Stomach (tissue), 8 donors: ENCODE measurements at regions not wholly inside any gene's neighbourhood (a gene's known extent, or its start where the extent isn't known, plus 50 kb on each side); places are given as distances from the start of the nearest gene placed in this dataset.
A peak's percentile ranks its signal among the peaks of the same experiment; 100 is the strongest.

ENCODE experiments used
- DNase-seq, 2 donors: peaks; one replicate each; pipeline versions ENCODE4 v3.0.0 to v3.0.0-alpha.2; 2013 to 2019
- H3K27ac ChIP-seq, 5 donors: fragments of 200-600 bp in 4 of 5; sonication (generic) in 4 of 5; one replicate each; pipeline ENCODE4 v1.5.1; 2013 to 2019; ENCODE audit warnings: mild to moderate bottlenecking in 1 of 5, moderate library complexity in 1 of 5
- H3K27me3 ChIP-seq, 3 donors: fragments of 200-600 bp; sonication (generic); one replicate each; pipeline ENCODE4 v1.5.1; 2017 to 2019; ENCODE audit warnings: mixed run types in 1 of 3
- H3K36me3 ChIP-seq, 4 donors: fragments of 200-600 bp; sonication (generic); 1 replicate in 3 of 4; 2 replicates in 1 of 4; pipeline ENCODE4 v1.5.1; 2016 to 2019
- H3K4me1 ChIP-seq, 4 donors: fragments of 200-600 bp; sonication (generic); one replicate each; pipeline ENCODE4 v1.5.1; 2016 to 2019
- H3K4me3 ChIP-seq, 4 donors: fragments of 200-600 bp; sonication (generic) in 3 of 4; one replicate each; pipeline ENCODE4 v1.5.1; 2016 to 2019; ENCODE audit warnings: mild to moderate bottlenecking in 1 of 4
- H3K9me3 ChIP-seq, 4 donors: fragments of 200-600 bp; sonication (generic); one replicate each; pipeline ENCODE4 v1.5.1; 2016 to 2019
- EP300 ChIP-seq: sonication (generic); formaldehyde crosslinking; IDR thresholded peaks from one replicate; pipeline ENCODE4 v1.6.1; 2017; ENCODE audit warnings: antibody characterized with exemption
- POLR2A ChIP-seq, 4 donors: fragments of 450-650 bp; IDR thresholded peaks; one replicate each; pipeline ENCODE4 v1.6.1; 2016; ENCODE audit warnings: antibody characterized with exemption in 4 of 4, control low read depth in 2 of 4, mild to moderate bottlenecking in 1 of 4, moderate library complexity in 1 of 4
- POLR2AphosphoS5 ChIP-seq, 3 donors: sonication (generic); formaldehyde crosslinking; IDR thresholded peaks; one replicate each; pipeline ENCODE4 v1.6.1; 2016; ENCODE audit warnings: antibody characterized with exemption in 3 of 3
- WGBS, 5 donors: extraction: QIAGEN DNeasy Blood & Tissue Kit in 3 of 5; methylation state at CpG; one replicate each; pipeline versions ENCODE4 v1.1.5 to v1.1.7; 2013 to 2018; 5-methylcytosine and 5-hydroxymethylcytosine counted together
- intact Hi-C: fragments of 100-400 bp; cut with DNase I; formaldehyde crosslinking; loops from one replicate; pipeline ENCODE4 v1.15.1; 2023; ENCODE audit warnings: low total_unique reads
- TF ChIP-seq, protein P1 (sequence below), 7 experiments: fragments of 450-650 bp in 4 of 7; fragments of 200-600 bp in 3 of 7; sonication (generic) in 3 of 7; IDR thresholded peaks; one replicate each; pipeline ENCODE4 v1.5.1; 2016 to 2019; ENCODE audit warnings: antibody characterized with exemption in 7 of 7, control low read depth in 2 of 7, mild to moderate bottlenecking in 1 of 7
- donor health status: healthy with polysubstance abuse.
- donor health status: Bipolar disorder and iron deficiency.
- donor health status: healthy.

DNA sequence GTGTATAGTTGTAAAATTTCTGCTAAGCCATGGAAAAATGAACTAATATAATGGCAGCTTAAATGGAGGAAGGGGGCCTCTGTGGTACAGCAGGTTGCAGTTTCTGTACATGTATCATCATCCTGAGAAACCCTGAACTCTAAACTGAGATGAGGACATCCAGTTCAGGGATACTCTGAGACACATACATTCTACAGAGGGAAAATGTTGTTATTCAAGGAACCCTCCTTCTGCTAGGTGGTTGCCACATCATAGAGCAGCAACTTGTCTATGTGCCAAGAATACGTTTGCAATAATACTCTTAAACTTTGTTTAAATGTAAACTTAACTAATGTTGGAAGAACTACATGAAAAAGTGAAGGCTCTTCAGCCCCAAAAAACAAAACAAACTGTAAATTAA is 1310.8 kb upstream of the WWC1 start:
- peak overlapping the region in 1 of 5 donors; percentile 61 for H3K27ac ChIP-seq
- 15 to 34% (median 19%) methylated on average over 1 of the region's 1 CpG for WGBS, 5 donors
- H3K27me3 ChIP-seq = peaks cover 0 to 26% (median 6%) of the 10 kb centered on the region in 3 donors
- no peak for DNase-seq
- H3K4me3 ChIP-seq = peak overlapping the region in 1 of 4 donors; percentile 54
- intact Hi-C loops = no loop called here
- H3K9me3 ChIP-seq = no peaks in the 10 kb centered on the region
- H3K4me1 ChIP-seq = peaks cover 5 to 40% (median 21%) of the 10 kb centered on the region in 4 donors
- TF ChIP-seq, protein P1, sequence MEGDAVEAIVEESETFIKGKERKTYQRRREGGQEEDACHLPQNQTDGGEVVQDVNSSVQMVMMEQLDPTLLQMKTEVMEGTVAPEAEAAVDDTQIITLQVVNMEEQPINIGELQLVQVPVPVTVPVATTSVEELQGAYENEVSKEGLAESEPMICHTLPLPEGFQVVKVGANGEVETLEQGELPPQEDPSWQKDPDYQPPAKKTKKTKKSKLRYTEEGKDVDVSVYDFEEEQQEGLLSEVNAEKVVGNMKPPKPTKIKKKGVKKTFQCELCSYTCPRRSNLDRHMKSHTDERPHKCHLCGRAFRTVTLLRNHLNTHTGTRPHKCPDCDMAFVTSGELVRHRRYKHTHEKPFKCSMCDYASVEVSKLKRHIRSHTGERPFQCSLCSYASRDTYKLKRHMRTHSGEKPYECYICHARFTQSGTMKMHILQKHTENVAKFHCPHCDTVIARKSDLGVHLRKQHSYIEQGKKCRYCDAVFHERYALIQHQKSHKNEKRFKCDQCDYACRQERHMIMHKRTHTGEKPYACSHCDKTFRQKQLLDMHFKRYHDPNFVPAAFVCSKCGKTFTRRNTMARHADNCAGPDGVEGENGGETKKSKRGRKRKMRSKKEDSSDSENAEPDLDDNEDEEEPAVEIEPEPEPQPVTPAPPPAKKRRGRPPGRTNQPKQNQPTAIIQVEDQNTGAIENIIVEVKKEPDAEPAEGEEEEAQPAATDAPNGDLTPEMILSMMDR (IDR thresholded peaks at IDR 0.05) = no peak
- TF ChIP-seq EP300 (no peak), POLR2AphosphoS5 (IDR thresholded peaks at IDR 0.05) (no peak), POLR2A (IDR thresholded peaks at IDR 0.05) (no peak)
- no peaks in the 10 kb centered on the region for H3K36me3 ChIP-seq

DNA sequence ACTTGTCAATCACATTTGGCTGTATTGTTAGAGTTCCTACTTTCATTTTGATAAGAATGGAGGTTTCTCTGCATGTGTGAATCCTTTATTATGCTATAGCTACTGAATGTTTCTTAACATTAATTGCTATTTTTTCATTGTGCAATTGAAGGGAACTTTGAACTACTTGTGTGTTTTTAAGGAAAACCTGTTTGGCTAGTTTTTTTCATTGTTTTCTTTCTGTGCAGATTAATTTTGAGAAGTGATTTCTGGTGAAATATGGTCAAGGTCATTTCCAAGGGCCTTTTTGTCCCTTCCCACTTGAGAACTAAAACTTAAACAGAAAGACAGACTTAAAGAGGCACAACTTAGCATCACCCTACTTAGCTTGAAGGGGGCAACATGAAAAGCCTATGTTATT is 1309.2 kb upstream of the WWC1 start:
- Histone ChIP-seq H3K4me3 (peak overlapping the region in 1 of 4 donors; percentile 11), H3K9me3 (no peaks in the 10 kb centered on the region), H3K36me3 (no peaks in the 10 kb centered on the region), H3K27ac (peak overlapping the region in 1 of 5 donors; percentile 61), H3K27me3 (peaks cover 0 to 26% (median 6%) of the 10 kb centered on the region in 3 donors), H3K4me1 (peaks cover 5 to 40% (median 21%) of the 10 kb centered on the region in 4 donors)
- intact Hi-C loops = no loop called here
- no peak for TF ChIP-seq EP300
- TF ChIP-seq, protein P1 (IDR thresholded peaks at IDR 0.05) = no peak
- TF ChIP-seq POLR2AphosphoS5 (IDR thresholded peaks at IDR 0.05) = no peak
- no peak for TF ChIP-seq POLR2A (IDR thresholded peaks at IDR 0.05)
- peak in 1 of 2 donors; percentile 57 for DNase-seq

DNA sequence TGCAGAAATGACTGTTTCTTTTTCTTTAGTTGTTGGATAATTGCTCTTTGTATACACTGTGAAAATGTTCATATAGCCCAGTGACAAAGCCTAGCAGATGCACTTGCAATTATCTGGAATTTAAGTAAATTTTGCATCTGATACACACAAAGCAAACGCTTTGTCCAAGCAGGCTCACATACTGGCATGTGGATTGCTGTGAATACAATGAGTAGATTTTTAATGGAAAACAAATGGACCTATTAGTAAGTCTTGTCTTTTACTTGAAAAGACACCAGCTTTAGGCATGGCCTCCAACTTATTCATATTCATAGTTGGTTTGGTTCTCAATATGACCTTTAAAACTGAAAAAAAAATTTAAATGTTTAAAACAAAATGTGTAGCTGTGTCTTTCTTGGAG is 1299.8 kb upstream of the WWC1 start:
- DNase-seq = no peak
- Histone ChIP-seq H3K9me3 (no peaks in the 10 kb centered on the region), H3K4me1 (peaks cover 0 to 27% (median 12%) of the 10 kb centered on the region in 4 donors), H3K27ac (no peak overlapping the region), H3K4me3 (no peak overlapping the region), H3K27me3 (no peaks in the 10 kb centered on the region), H3K36me3 (no peaks in the 10 kb centered on the region)
- 73 to 91% (median 84%) methylated on average over 1 of the region's 1 CpG for WGBS, 5 donors
- TF ChIP-seq POLR2AphosphoS5 (IDR thresholded peaks at IDR 0.05) (no peak), POLR2A (IDR thresholded peaks at IDR 0.05) (no peak), EP300 (no peak)
- TF ChIP-seq, protein P1 (IDR thresholded peaks at IDR 0.05) = no peak
- intact Hi-C loops = no loop called here

DNA sequence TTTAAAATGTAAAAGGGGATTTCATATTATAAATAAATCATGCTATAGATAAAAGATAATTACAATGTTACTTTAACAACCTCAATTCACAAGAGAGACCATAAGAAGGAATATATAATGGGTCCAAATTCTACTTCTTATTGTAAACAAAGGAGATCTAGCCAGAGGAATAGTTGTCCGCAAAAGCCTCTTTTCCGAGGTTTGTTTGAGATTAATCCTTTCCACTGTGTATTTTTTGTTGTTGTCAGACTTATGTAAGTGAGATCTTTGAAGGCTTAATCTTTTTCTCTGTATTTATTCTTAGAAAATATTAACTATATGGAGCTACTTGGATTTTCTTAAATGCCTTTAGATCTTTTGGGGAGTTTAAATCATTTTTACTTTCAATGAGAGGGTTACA is 1299.3 kb upstream of the WWC1 start:
- intact Hi-C loops = no loop called here
- WGBS, 5 donors = 27 to 45% (median 38%) methylated on average over 2 of the region's 2 CpGs
- Histone ChIP-seq H3K27me3 (no peaks in the 10 kb centered on the region), H3K27ac (peak overlapping the region in 1 of 5 donors; percentile 68), H3K36me3 (no peaks in the 10 kb centered on the region), H3K9me3 (no peaks in the 10 kb centered on the region), H3K4me1 (peaks cover 0 to 27% (median 12%) of the 10 kb centered on the region in 4 donors), H3K4me3 (no peak overlapping the region)
- TF ChIP-seq POLR2A (IDR thresholded peaks at IDR 0.05) (no peak), EP300 (no peak), POLR2AphosphoS5 (IDR thresholded peaks at IDR 0.05) (no peak)
- TF ChIP-seq, protein P1 (IDR thresholded peaks at IDR 0.05) = no peak
- DNase-seq = no peak
